ENCODE measurements at regions not wholly inside any gene's neighbourhood (a gene's known extent, or its start where the extent isn't known, plus 50 kb on each side); places are given as distances from the start of the nearest gene placed in this dataset.

DNA sequence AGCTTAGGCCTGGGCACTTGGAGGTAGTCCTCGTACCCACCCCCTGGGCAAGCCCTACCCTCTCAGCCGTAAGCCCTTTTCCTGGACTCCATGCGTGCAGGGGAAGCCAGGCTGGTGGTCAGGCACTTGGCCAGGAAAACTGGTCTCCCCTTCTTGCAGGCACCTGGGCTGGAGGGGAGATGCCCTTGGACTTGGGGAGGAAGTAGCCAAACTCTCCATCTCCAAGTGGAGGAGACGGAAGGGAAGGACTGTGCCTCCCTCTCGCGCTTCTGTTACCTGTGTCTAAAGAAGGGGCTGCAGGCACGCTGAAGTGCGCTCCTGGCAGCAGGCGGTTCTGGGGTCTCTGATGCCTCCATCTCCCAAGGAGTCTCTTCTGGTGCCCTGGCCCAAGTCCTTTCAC, 283.9 kb downstream of the PBX3 start:
- TF ChIP-seq POLR2AphosphoS5 (IDR thresholded peaks at IDR 0.05), result no peak
- TF ChIP-seq, protein P1, sequence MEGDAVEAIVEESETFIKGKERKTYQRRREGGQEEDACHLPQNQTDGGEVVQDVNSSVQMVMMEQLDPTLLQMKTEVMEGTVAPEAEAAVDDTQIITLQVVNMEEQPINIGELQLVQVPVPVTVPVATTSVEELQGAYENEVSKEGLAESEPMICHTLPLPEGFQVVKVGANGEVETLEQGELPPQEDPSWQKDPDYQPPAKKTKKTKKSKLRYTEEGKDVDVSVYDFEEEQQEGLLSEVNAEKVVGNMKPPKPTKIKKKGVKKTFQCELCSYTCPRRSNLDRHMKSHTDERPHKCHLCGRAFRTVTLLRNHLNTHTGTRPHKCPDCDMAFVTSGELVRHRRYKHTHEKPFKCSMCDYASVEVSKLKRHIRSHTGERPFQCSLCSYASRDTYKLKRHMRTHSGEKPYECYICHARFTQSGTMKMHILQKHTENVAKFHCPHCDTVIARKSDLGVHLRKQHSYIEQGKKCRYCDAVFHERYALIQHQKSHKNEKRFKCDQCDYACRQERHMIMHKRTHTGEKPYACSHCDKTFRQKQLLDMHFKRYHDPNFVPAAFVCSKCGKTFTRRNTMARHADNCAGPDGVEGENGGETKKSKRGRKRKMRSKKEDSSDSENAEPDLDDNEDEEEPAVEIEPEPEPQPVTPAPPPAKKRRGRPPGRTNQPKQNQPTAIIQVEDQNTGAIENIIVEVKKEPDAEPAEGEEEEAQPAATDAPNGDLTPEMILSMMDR (IDR thresholded peaks at IDR 0.05), result no peak
- no peak for TF ChIP-seq POLR2A (IDR thresholded peaks at IDR 0.05)
- no peak for TF ChIP-seq EP300 (IDR thresholded peaks at IDR 0.05)
